ENCODE measurements at regions not wholly inside any gene's neighbourhood (a gene's known extent, or its start where the extent isn't known, plus 50 kb on each side); places are given as distances from the start of the nearest gene placed in this dataset.
A peak's percentile ranks its signal among the peaks of the same experiment; 100 is the strongest.

DNA sequence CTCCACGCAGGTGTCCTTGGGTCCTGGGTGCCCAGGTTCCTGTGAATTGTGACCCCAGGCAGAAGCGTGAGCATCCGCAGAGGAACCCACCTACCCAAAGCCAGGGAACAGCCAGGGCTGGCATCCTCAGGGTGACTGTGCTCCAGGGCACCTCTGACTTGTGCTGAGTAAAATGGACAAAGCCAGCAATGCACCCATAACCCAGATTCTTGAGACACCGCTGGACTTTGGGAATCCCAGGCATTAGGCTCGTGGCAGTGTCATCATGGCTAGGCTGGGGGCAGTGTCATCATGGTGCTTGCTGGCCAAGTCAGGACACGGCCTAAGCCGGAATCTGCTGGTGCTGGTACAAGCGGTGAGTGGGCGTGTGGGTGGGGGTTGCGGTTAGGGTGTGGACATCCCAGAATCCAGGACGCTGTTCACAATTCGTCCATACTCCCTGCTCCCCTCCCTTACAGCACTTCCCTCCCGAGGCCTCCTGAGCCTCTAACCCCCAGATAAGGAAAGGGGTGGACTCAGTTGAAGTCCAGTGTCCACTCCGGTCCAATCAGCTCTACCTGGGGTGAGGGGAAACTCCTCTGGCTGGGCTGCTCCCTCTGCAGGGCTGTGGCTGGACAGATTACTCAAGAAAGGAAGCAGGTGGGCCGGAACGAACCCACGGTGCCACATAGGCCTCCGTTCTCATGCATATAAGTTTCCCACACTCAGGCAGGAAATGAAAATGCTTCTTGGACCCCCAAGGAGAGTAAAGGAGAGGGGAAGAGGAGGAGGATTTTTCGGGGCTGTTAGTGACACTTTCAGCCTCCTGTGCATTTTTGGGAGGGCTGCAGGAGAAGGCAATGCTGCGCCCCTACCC, 138.9 kb downstream of the SEC14L1 start (continued):
- TF ChIP-seq ZNF180 (CRISPR knock-in tag; IDR thresholded peaks at IDR 0.05; ENCODE audit: borderline replicate concordance, low read depth) (no peak), SETDB1 (CRISPR knock-in tag; IDR thresholded peaks at IDR 0.05; ENCODE audit: borderline replicate concordance) (no peak), ETV6 (CRISPR knock-in tag; conservative IDR thresholded peaks at IDR 0.05) (no peak), RFX1 (IDR thresholded peaks at IDR 0.05) (no peak), MAFF (IDR thresholded peaks at IDR 0.05; ENCODE audit: low read depth, low read length) (no peak), RAD51 (IDR thresholded peaks at IDR 0.05; ENCODE audit: borderline replicate concordance) (no peak), ZNF616 (CRISPR knock-in tag; IDR thresholded peaks at IDR 0.05; ENCODE audit: low read depth) (no peak), NFKBIZ (CRISPR knock-in tag; IDR thresholded peaks at IDR 0.05) (no peak), ZNF720 (CRISPR knock-in tag; IDR thresholded peaks at IDR 0.05) (no peak), GFI1 (CRISPR knock-in tag; IDR thresholded peaks at IDR 0.05; ENCODE audit: borderline replicate concordance) (peak; percentile 49; the same call in 1 of the 2 replicates), ZSCAN25 (CRISPR knock-in tag; IDR thresholded peaks at IDR 0.05) (peak; percentile 95), GABPA (IDR thresholded peaks at IDR 0.05; ENCODE audit: low read depth, low read length) (no peak), GABPA (CRISPR knock-in tag; IDR thresholded peaks at IDR 0.05; ENCODE audit: low read depth) (peak; percentile 57; the same call in 1 of the 2 replicates)
- TF ChIP-seq, protein P1, sequence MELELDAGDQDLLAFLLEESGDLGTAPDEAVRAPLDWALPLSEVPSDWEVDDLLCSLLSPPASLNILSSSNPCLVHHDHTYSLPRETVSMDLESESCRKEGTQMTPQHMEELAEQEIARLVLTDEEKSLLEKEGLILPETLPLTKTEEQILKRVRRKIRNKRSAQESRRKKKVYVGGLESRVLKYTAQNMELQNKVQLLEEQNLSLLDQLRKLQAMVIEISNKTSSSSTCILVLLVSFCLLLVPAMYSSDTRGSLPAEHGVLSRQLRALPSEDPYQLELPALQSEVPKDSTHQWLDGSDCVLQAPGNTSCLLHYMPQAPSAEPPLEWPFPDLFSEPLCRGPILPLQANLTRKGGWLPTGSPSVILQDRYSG (CRISPR knock-in tag; IDR thresholded peaks at IDR 0.05) = no peak
- TF ChIP-seq, protein P2, sequence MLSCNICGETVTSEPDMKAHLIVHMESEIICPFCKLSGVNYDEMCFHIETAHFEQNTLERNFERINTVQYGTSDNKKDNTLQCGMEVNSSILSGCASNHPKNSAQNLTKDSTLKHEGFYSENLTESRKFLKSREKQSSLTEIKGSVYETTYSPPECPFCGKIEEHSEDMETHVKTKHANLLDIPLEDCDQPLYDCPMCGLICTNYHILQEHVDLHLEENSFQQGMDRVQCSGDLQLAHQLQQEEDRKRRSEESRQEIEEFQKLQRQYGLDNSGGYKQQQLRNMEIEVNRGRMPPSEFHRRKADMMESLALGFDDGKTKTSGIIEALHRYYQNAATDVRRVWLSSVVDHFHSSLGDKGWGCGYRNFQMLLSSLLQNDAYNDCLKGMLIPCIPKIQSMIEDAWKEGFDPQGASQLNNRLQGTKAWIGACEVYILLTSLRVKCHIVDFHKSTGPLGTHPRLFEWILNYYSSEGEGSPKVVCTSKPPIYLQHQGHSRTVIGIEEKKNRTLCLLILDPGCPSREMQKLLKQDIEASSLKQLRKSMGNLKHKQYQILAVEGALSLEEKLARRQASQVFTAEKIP (CRISPR knock-in tag; IDR thresholded peaks at IDR 0.05; ENCODE audit: borderline replicate concordance) = no peak
- TF ChIP-seq, protein P3, sequence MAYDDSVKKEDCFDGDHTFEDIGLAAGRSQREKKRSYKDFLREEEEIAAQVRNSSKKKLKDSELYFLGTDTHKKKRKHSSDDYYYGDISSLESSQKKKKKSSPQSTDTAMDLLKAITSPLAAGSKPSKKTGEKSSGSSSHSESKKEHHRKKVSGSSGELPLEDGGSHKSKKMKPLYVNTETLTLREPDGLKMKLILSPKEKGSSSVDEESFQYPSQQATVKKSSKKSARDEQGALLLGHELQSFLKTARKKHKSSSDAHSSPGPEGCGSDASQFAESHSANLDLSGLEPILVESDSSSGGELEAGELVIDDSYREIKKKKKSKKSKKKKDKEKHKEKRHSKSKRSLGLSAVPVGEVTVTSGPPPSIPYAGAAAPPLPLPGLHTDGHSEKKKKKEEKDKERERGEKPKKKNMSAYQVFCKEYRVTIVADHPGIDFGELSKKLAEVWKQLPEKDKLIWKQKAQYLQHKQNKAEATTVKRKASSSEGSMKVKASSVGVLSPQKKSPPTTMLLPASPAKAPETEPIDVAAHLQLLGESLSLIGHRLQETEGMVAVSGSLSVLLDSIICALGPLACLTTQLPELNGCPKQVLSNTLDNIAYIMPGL (CRISPR knock-in tag; IDR thresholded peaks at IDR 0.05; ENCODE audit: borderline replicate concordance in 1 of 2, low read depth in 1 of 2) = peak; percentile 53 to 63; a peak in 2 of 4 replicates
- TF ChIP-seq, protein P4, sequence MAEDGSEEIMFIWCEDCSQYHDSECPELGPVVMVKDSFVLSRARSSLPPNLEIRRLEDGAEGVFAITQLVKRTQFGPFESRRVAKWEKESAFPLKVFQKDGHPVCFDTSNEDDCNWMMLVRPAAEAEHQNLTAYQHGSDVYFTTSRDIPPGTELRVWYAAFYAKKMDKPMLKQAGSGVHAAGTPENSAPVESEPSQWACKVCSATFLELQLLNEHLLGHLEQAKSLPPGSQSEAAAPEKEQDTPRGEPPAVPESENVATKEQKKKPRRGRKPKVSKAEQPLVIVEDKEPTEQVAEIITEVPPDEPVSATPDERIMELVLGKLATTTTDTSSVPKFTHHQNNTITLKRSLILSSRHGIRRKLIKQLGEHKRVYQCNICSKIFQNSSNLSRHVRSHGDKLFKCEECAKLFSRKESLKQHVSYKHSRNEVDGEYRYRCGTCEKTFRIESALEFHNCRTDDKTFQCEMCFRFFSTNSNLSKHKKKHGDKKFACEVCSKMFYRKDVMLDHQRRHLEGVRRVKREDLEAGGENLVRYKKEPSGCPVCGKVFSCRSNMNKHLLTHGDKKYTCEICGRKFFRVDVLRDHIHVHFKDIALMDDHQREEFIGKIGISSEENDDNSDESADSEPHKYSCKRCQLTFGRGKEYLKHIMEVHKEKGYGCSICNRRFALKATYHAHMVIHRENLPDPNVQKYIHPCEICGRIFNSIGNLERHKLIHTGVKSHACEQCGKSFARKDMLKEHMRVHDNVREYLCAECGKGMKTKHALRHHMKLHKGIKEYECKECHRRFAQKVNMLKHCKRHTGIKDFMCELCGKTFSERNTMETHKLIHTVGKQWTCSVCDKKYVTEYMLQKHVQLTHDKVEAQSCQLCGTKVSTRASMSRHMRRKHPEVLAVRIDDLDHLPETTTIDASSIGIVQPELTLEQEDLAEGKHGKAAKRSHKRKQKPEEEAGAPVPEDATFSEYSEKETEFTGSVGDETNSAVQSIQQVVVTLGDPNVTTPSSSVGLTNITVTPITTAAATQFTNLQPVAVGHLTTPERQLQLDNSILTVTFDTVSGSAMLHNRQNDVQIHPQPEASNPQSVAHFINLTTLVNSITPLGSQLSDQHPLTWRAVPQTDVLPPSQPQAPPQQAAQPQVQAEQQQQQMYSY (CRISPR knock-in tag; IDR thresholded peaks at IDR 0.05) = no peak
- TF ChIP-seq, protein P5, sequence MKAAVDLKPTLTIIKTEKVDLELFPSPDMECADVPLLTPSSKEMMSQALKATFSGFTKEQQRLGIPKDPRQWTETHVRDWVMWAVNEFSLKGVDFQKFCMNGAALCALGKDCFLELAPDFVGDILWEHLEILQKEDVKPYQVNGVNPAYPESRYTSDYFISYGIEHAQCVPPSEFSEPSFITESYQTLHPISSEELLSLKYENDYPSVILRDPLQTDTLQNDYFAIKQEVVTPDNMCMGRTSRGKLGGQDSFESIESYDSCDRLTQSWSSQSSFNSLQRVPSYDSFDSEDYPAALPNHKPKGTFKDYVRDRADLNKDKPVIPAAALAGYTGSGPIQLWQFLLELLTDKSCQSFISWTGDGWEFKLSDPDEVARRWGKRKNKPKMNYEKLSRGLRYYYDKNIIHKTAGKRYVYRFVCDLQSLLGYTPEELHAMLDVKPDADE (CRISPR knock-in tag; IDR thresholded peaks at IDR 0.05) = no peak
- TF ChIP-seq, protein P6, sequence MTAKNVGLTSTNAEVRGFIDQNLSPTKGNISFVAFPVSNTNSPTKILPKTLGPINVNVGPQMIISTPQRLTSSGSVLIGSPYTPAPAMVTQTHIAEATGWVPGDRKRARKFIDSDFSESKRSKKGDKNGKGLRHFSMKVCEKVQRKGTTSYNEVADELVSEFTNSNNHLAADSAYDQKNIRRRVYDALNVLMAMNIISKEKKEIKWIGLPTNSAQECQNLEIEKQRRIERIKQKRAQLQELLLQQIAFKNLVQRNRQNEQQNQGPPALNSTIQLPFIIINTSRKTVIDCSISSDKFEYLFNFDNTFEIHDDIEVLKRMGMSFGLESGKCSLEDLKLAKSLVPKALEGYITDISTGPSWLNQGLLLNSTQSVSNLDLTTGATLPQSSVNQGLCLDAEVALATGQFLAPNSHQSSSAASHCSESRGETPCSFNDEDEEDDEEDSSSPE (CRISPR knock-in tag; IDR thresholded peaks at IDR 0.05) = peak; percentile 31

All from HepG2 (cell line).